ENCODE measurements at regions not wholly inside any gene's neighbourhood (a gene's known extent, or its start where the extent isn't known, plus 50 kb on each side); places are given as distances from the start of the nearest gene placed in this dataset.
"Not testable (repeated sequence)": the region's sequence is repeated elsewhere in the genome, so short reads cannot be mapped to it uniquely, and the experiment has no call there.

DNA sequence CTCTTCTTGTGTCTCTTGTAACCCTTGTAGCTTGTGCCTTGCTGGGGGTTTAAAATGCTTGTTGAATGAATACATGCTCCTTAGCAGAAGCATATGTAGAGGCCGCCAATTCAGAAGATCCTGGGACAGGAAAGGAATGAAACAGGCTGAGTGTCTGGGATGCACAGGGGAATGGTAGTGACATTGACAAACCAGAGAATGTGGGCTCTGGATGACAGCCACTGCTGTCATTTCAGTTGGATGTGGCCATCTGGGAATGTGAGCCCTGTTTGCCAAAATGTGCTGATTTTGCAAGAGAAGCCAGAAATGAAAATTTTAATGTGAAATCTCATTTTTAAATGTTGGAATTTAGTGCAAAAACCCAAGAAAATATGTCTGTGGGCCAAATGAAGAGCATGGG lies 136.8 kb downstream of the DACT1 start:
- Histone ChIP-seq H3K27ac (ENCODE audit: low read depth, low read length) (no peak overlapping the region), H3K4me2 (ENCODE audit: low read length) (no peak overlapping the region), H3K79me2 (ENCODE audit: insufficient read depth, low read length) (no peaks in the 10 kb centered on the region), H2AFZ (ENCODE audit: low read depth, low read length, poor library complexity, severe bottlenecking) (no peak overlapping the region), H3K36me3 (ENCODE audit: control insufficient read depth in 1 of 2, insufficient read depth in 2 of 2, low read length in 2 of 2) (no peaks in the 10 kb centered on the region), H3K4me1 (ENCODE audit: control insufficient read depth in 1 of 2, insufficient read depth in 2 of 2, low read length in 2 of 2) (peaks cover 0 to 16% of the 10 kb centered on the region in 2 experiments; a peak in 3 of 4 replicates), H4K20me1 (ENCODE audit: insufficient read depth) (no peaks in the 10 kb centered on the region), H3K4me3 (replicated peaks in 1 of 2; ENCODE audit: low read depth in 1 of 2, low read length in 2 of 2) (no peak overlapping the region), H3K9me2 (ENCODE audit: insufficient read depth) (no peaks in the 10 kb centered on the region), H3K9ac (ENCODE audit: low read length) (no peak overlapping the region), H3K9me3 (ENCODE audit: control insufficient read depth in 1 of 2, insufficient read depth in 1 of 2, low read depth in 1 of 2, low read length in 2 of 2) (no peaks in the 10 kb centered on the region), H3K27me3 (ENCODE audit: insufficient read depth, low read length) (no peaks in the 10 kb centered on the region; the same call in 1 of the 2 replicates)
- no peak for ATAC-seq
- intact Hi-C loops (cut with micrococcal nuclease): no loop called here
- BruUV-seq (replicated peaks): no TSS peak
- RAD21 ChIA-PET (ENCODE audit: low non-redundant PET in 1 of 2, low total read pairs in 2 of 2, uncharacterized antibody in 2 of 2, unreplicated experiment in 2 of 2): no interaction called here
- CTCF ChIA-PET: no interaction called here
- POLR2A ChIA-PET: no interaction called here
- DNase-seq (ENCODE audit: low read depth, low spot score): no peak
- no peak for TF ChIP-seq RAD21 (IDR thresholded peaks at IDR 0.05; ENCODE audit: low read depth)
- no peak for TF ChIP-seq CEBPB (IDR thresholded peaks at IDR 0.05; ENCODE audit: low read depth)
- TF ChIP-seq CBX3 (IDR thresholded peaks at IDR 0.05; ENCODE audit: low read depth): no peak
- no peak for TF ChIP-seq EGR1 (IDR thresholded peaks at IDR 0.05; ENCODE audit: low read depth)
- no peak for TF ChIP-seq TCF7L2 (IDR thresholded peaks at IDR 0.05; ENCODE audit: borderline replicate concordance, extremely low read depth, insufficient read depth, insufficient read length)
- TF ChIP-seq, protein P1, sequence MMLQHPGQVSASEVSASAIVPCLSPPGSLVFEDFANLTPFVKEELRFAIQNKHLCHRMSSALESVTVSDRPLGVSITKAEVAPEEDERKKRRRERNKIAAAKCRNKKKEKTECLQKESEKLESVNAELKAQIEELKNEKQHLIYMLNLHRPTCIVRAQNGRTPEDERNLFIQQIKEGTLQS (IDR thresholded peaks at IDR 0.05): no peak
- TF ChIP-seq, protein P2, sequence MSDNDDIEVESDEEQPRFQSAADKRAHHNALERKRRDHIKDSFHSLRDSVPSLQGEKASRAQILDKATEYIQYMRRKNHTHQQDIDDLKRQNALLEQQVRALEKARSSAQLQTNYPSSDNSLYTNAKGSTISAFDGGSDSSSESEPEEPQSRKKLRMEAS (IDR thresholded peaks at IDR 0.05): no peak
- no peak for TF ChIP-seq ZFX (IDR thresholded peaks at IDR 0.05)
- TF ChIP-seq FOSL1 (IDR thresholded peaks at IDR 0.05; ENCODE audit: low read depth): no peak
- TF ChIP-seq, protein P3, sequence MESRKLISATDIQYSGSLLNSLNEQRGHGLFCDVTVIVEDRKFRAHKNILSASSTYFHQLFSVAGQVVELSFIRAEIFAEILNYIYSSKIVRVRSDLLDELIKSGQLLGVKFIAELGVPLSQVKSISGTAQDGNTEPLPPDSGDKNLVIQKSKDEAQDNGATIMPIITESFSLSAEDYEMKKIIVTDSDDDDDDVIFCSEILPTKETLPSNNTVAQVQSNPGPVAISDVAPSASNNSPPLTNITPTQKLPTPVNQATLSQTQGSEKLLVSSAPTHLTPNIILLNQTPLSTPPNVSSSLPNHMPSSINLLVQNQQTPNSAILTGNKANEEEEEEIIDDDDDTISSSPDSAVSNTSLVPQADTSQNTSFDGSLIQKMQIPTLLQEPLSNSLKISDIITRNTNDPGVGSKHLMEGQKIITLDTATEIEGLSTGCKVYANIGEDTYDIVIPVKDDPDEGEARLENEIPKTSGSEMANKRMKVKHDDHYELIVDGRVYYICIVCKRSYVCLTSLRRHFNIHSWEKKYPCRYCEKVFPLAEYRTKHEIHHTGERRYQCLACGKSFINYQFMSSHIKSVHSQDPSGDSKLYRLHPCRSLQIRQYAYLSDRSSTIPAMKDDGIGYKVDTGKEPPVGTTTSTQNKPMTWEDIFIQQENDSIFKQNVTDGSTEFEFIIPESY (IDR thresholded peaks at IDR 0.05; ENCODE audit: extremely low read depth, insufficient replicate concordance, low read length): no peak

DNA sequence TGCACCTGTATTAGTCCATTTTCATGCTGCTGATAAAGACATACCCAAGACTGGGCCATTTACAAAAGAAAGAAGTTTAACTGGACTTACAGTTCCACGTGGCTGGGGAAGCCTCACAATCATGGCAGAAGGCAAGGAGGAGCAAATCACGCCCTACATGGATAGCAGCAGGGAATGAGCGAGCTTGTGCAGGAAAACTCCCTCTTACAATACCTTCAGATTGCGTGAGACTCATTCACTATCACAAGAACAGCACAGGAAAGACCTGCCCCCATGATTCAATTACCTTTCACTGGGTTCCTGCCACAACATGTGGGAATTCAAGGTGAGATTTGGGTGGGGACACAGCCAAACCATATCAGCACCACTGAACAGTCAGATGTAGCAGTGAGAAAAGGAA lies 137.4 kb downstream of the DACT1 start:
- POLR2A ChIA-PET; H3K4me3 ChIP-seq (replicated peaks in 1 of 2; ENCODE audit: low read depth in 1 of 2, low read length in 2 of 2); H3K9me3 ChIP-seq (ENCODE audit: control insufficient read depth in 1 of 2, insufficient read depth in 1 of 2, low read depth in 1 of 2, low read length in 2 of 2); H3K27ac ChIP-seq (ENCODE audit: low read depth, low read length); H2AFZ ChIP-seq (ENCODE audit: low read depth, low read length, poor library complexity, severe bottlenecking); H3K9me2 ChIP-seq (ENCODE audit: insufficient read depth); H3K9ac ChIP-seq (ENCODE audit: low read length); H3K27me3 ChIP-seq (ENCODE audit: insufficient read depth, low read length); H3K4me2 ChIP-seq (ENCODE audit: low read length); BruUV-seq (replicated peaks); DNase-seq (ENCODE audit: low read depth, low spot score); H3K36me3 ChIP-seq (ENCODE audit: control insufficient read depth in 1 of 2, insufficient read depth in 2 of 2, low read length in 2 of 2); H4K20me1 ChIP-seq (ENCODE audit: insufficient read depth); RAD21 ChIA-PET (ENCODE audit: low non-redundant PET in 1 of 2, low total read pairs in 2 of 2, uncharacterized antibody in 2 of 2, unreplicated experiment in 2 of 2); ATAC-seq; H3K79me2 ChIP-seq (ENCODE audit: insufficient read depth, low read length); CTCF ChIA-PET; intact Hi-C loops (cut with micrococcal nuclease): not testable (repeated sequence)
- peaks cover 0 to 16% of the 10 kb centered on the region in 2 experiments; a peak in 3 of 4 replicates for H3K4me1 ChIP-seq (ENCODE audit: control insufficient read depth in 1 of 2, insufficient read depth in 2 of 2, low read length in 2 of 2)
